Fibroblast of the aortic adventitia (primary cell): ENCODE measurements at regions not wholly inside any gene's neighbourhood (a gene's known extent, or its start where the extent isn't known, plus 50 kb on each side); places are given as distances from the start of the nearest gene placed in this dataset.

Source experiments
- DNase-seq: peaks from one replicate; pipeline ENCODE4 v3.0.0-alpha.2; 2010; ENCODE audit warnings: low read depth
- H3K4me3 ChIP-seq: 2 replicates; pipeline ENCODE4 v1.5.1; 2011; ENCODE audit warnings: low read depth, mild to moderate bottlenecking, control low read depth, low read length, moderate library complexity
- TF ChIP-seq, protein P1 (sequence below): IDR thresholded peaks from 2 replicates; pipeline ENCODE4 v1.5.1; 2011; ENCODE audit warnings: mild to moderate bottlenecking, low read length, control low read depth, inconsistent platforms; ENCODE audit not compliant: insufficient read depth

DNA sequence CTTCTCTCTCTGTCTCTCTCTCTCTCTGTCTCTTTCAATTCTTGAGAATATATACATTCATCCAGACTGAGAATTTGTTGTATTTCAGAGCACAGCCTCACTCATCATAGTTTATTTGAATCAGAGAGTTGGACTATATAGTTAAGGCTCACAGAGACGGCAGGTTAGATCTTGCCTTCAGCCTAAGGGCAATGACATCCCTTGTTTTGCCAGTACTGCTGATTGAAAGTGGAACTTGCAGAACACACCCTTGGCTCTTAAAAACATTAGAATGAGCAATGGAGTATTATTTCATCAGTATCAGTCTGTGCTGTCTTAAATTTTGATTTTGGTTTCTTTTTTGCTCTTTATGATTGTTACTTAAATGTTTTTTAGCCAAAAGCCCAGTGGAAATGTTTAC, 62.0 kb upstream of the DSG1 start:
- no peak overlapping the region for H3K4me3 ChIP-seq
- DNase-seq, result no peak
- TF ChIP-seq, protein P1, sequence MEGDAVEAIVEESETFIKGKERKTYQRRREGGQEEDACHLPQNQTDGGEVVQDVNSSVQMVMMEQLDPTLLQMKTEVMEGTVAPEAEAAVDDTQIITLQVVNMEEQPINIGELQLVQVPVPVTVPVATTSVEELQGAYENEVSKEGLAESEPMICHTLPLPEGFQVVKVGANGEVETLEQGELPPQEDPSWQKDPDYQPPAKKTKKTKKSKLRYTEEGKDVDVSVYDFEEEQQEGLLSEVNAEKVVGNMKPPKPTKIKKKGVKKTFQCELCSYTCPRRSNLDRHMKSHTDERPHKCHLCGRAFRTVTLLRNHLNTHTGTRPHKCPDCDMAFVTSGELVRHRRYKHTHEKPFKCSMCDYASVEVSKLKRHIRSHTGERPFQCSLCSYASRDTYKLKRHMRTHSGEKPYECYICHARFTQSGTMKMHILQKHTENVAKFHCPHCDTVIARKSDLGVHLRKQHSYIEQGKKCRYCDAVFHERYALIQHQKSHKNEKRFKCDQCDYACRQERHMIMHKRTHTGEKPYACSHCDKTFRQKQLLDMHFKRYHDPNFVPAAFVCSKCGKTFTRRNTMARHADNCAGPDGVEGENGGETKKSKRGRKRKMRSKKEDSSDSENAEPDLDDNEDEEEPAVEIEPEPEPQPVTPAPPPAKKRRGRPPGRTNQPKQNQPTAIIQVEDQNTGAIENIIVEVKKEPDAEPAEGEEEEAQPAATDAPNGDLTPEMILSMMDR, result no peak

DNA sequence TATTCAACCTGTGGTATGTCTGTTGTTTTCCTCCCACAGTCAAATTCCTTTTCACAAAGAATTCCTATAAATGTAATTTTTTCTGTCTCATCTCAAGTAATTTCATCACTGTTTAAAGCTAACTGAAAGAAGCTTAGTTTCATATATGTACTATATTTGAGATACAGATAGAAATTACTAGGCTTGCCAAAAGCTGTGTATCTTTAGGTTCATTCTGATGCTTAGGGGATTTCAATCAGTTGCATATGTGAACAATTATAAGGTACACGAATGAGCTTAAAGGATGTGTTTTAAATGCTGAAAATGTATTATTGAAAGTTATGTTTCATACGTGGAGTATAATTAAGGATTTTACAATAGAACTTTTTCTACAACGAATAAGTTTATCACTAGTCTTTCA, 59.2 kb upstream of the DSG1 start:
- no peak overlapping the region for H3K4me3 ChIP-seq
- TF ChIP-seq, protein P1, result no peak
- no peak for DNase-seq

DNA sequence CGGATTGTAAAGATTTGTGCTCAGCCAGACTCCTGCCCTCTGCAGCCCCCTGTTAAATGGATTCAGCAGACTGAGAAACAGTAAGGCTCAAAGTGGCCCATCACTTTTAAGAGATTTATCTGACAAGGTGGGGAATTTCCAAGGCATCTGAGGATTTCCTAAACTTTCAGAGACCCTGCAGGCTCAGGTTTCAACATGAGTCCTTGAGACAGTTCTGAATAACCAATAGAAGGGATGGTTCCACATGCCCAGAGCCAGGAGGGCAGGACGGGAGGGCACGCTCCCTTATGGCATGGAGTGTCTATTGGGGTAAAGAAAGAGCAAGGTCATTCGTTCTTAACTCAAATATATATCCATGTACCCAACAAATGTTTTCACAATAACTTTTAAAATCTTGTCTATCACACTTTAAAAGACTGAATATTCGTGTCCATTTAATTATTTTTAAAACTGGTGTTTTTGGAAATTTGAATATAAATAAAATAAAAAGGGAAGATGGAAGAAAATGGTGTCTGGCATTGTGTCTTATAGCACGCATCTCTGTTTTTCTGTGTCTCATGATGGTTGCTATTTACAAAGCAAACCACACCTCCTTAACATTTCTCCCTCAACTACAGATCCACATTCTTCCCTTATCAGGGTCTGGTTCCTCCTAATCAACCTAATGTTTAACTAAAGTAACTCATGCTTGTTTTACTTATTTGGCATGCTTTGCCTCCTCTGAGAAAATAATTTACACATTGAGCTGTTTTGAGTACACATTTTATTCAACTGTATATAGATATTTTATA, 56.0 kb upstream of the DSG1 start:
- no peak overlapping the region for H3K4me3 ChIP-seq
- DNase-seq, result no peak
- TF ChIP-seq, protein P1, result no peak

DNA sequence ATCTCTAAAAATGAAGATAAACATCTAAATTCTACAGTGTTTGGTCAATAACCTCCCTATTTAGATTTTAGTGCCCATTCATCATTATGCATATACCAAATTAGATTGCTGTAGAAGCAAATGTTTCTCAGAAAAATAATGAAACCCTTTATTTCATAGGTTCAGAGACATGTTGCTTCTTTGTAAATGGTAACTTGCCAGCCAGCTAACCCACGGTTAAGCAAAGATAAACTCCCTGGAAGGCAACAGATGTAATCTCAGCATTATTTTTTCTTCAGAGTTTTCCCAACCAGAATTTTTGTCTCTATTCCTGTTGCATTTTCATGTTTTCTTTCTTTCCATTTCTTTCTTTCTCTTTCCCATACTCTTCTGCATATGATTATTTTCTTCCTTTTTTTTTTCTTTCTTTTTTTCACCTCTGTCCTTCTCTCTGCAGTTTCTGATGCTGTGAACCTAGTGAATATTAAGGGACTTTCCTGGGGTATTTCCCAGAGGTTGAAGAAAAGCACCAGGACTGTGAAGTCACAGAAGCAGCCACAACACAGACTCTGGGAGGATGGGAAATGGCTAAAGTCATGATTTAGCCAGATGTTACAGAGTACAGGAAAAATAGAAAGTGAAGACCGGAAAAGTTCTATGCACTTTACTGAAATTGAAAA, 50.0 kb upstream of the DSG1 start:
- DNase-seq, result no peak
- TF ChIP-seq, protein P1, result no peak
- H3K4me3 ChIP-seq, result no peak overlapping the region
